ENCODE measurements at regions not wholly inside any gene's neighbourhood (a gene's known extent, or its start where the extent isn't known, plus 50 kb on each side); places are given as distances from the start of the nearest gene placed in this dataset.

DNA sequence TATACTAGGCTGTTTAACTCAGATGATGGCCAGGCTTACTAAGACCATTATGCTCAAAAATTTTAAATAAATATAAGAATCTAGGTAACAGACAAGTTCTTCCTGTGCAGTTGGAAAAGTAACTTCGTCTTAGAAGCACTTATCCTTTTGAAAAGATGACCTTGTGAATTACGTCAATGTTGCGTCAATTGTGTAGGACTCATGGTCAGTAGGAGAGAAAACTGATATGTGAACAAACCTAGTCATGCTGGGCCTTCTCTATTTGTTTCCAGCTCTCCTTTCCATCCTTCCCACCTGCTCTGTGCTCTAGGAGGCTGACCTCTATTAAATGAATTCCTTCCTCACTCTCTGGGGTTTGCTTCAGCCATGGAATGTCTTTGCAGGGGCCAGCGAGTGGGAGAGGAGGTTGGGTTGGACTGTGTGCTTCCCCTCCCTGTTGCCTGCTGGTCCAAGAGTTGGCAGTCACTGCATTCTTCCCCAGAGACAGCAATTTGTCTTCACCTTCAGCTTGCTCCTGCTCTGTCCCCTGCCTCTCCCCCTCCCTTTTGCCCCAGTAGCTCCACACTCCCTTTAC lies 128.0 kb upstream of the TNFAIP3 start:
- WGBS, 2 donors: 88 to 91% methylated on average over 4 of the region's 4 CpGs

DNA sequence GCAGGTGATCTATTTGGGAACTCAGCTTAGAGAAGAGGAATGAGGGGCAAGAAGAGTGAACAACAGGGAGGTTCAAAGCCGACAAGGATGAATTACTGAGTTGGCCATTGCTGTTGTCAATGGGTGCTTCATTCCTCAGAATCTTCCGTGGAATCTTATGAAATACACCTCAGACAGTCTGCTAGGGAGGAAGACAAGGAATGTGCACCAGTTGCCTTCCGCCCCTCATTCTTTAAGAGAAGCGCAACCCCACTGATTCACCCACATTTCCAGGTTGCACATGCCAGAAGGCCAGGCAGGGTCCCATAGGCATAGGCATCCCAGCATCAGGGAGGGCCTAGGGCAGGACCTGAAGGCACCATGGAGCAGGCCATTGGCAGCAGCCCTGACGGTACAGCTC lies 127.5 kb upstream of the TNFAIP3 start:
- intact Hi-C loops (cut with DNase I): no loop called here
- H3K36me3 ChIP-seq: no peaks in the 10 kb centered on the region
- H3K9me3 ChIP-seq: no peaks in the 10 kb centered on the region
- no peak overlapping the region for H3K4me3 ChIP-seq
- no peaks in the 10 kb centered on the region for H3K27me3 ChIP-seq
- WGBS, 2 donors: 82 to 95% methylated on average over 5 of the region's 5 CpGs
- TF ChIP-seq, protein P1, sequence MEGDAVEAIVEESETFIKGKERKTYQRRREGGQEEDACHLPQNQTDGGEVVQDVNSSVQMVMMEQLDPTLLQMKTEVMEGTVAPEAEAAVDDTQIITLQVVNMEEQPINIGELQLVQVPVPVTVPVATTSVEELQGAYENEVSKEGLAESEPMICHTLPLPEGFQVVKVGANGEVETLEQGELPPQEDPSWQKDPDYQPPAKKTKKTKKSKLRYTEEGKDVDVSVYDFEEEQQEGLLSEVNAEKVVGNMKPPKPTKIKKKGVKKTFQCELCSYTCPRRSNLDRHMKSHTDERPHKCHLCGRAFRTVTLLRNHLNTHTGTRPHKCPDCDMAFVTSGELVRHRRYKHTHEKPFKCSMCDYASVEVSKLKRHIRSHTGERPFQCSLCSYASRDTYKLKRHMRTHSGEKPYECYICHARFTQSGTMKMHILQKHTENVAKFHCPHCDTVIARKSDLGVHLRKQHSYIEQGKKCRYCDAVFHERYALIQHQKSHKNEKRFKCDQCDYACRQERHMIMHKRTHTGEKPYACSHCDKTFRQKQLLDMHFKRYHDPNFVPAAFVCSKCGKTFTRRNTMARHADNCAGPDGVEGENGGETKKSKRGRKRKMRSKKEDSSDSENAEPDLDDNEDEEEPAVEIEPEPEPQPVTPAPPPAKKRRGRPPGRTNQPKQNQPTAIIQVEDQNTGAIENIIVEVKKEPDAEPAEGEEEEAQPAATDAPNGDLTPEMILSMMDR (IDR thresholded peaks at IDR 0.05): no peak
- H3K27ac ChIP-seq: peak overlapping the region in 4 of 10 donors; percentile 24 to 53 (median 42)
- ATAC-seq (no peak), DNase-seq (no peak)
- H3K4me1 ChIP-seq: peaks cover 0 to 47% (median 0%) of the 10 kb centered on the region in 9 donors

More for the DNA sequence above, 128.0 kb upstream of the TNFAIP3 start:
- Histone ChIP-seq H3K27me3 (no peaks in the 10 kb centered on the region), H3K36me3 (no peaks in the 10 kb centered on the region), H3K27ac (peak overlapping the region in 1 of 10 donors; percentile 24), H3K4me3 (no peak overlapping the region), H3K4me1 (peaks cover 0 to 52% (median 0%) of the 10 kb centered on the region in 9 donors), H3K9me3 (no peaks in the 10 kb centered on the region)
- ATAC-seq (peak in 1 of 8 donors; percentile 10), DNase-seq (no peak)
- intact Hi-C loops (cut with DNase I): no loop called here
- TF ChIP-seq, protein P1 (IDR thresholded peaks at IDR 0.05): no peak

DNA sequence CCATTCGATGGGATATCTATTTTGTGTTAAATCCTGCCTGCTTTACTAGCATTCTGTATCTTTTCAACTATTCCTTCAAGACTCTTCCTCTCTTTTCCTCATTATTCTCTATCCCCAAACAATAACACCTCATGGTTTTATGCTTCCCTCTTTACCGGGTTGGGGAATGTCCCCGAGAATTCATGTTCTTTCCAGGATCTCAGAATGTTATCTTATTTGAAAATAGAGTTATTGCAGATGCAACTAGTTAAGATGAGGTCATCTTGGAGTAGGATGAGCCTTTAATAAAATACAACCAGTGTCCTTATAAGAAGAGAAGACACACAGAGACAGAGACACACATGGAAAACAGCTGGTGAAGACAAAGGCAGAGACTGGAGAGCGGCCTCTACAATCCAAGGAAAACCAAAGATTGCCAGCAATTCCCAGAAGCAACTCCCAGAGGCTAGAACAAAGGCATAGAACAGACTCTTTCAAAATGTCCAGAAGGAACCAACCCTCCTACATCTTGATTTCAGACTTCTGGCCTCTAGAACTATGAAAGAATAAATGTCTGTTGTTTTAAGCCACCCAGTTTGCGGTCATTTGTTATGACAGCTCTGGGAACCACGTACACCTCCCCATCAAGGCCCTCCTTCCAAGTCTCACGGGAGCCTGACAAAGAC lies 126.8 kb upstream of the TNFAIP3 start:
- Histone ChIP-seq H3K36me3 (no peaks in the 10 kb centered on the region), H3K4me3 (no peak overlapping the region), H3K4me1 (peaks cover 0 to 40% (median 0%) of the 10 kb centered on the region in 9 donors), H3K9me3 (no peaks in the 10 kb centered on the region), H3K27me3 (no peaks in the 10 kb centered on the region), H3K27ac (peak overlapping the region in 4 of 10 donors; percentile 24 to 53 (median 42))
- peak in 5 of 8 donors; percentile 45 to 72 (median 57) for ATAC-seq
- DNase-seq: no peak
- intact Hi-C loops (cut with DNase I): no loop called here
- WGBS, 2 donors: 69 to 78% methylated on average over 7 of the region's 7 CpGs
- TF ChIP-seq, protein P1 (IDR thresholded peaks at IDR 0.05): no peak

DNA sequence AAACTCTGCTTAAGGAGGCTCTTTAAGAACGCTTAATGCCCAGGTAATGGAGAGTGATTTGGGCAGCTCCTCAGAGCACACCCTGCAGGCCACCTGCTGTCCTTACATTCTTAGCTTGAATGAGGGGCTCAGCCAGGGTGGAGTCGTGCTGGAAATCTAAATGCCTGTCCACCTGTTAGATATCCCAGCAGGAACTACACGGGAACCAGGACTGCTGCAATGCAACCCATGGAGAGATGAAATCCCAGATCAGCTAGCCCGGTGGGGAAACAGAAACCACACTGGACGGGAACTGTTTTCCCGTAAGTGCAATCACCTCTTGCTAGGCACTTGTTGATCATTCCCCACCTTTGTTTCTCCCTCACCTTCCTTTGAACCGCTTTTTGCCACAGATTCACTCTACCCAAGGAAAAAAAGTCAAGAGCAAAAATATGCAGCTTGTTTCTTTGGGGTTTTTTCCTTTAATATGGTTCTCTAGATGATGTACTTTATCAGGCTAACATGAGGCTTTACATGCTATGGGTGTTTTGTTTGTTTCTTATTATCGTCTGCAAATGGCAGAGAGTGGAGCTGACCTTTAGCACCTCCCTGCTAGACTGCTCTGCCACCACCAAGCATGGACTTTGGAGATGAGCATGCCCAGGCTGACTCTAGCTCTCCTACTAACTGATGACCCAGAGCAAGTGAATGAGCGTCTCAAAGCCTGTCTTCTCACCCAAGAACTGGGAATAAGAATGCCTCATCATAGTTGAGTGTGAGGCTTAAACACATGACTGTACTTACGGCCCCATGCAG lies 125.9 kb upstream of the TNFAIP3 start:
- TF ChIP-seq, protein P1 (IDR thresholded peaks at IDR 0.05): no peak
- Histone ChIP-seq H3K4me3 (no peak overlapping the region), H3K36me3 (no peaks in the 10 kb centered on the region), H3K9me3 (no peaks in the 10 kb centered on the region), H3K27ac (peak overlapping the region in 2 of 10 donors; percentile 9 to 48), H3K27me3 (no peaks in the 10 kb centered on the region), H3K4me1 (peaks cover 0 to 34% (median 0%) of the 10 kb centered on the region in 9 donors)
- ATAC-seq: no peak
- WGBS, 2 donors: 80 to 83% methylated on average over 10 of the region's 10 CpGs
- DNase-seq: no peak
- intact Hi-C loops (cut with DNase I): no loop called here

Data from heart right ventricle (tissue), 16 donors.